Spleen (tissue), 11 donors: ENCODE measurements at regions not wholly inside any gene's neighbourhood (a gene's known extent, or its start where the extent isn't known, plus 50 kb on each side); places are given as distances from the start of the nearest gene placed in this dataset.

Source experiments
- DNase-seq: peaks from one replicate; pipeline ENCODE4 v3.0.0-alpha.2; 2020
- H3K27ac ChIP-seq, 8 donors: fragments of 200-600 bp; sonication (generic) in 7 of 8; 1 replicate in 4 of 8; 2 replicates in 4 of 8; pipeline versions ENCODE4 v1.5.0 to v1.8.0; 2016 to 2021; ENCODE audit warnings: inconsistent platforms in 4 of 8, mild to moderate bottlenecking in 4 of 8, moderate library complexity in 1 of 8
- H3K27me3 ChIP-seq, 7 donors: fragments of 200-600 bp; sonication (generic) in 6 of 7; replicated peaks in 1 of 7; 1 replicate in 4 of 7; 2 replicates in 3 of 7; pipeline versions ENCODE4 v1.5.0 to v1.8.0; 2016 to 2021; ENCODE audit warnings: inconsistent platforms in 3 of 7, mild to moderate bottlenecking in 1 of 7
- H3K36me3 ChIP-seq, 6 donors: fragments of 200-600 bp; sonication (generic) in 5 of 6; 1 replicate in 4 of 6; 2 replicates in 2 of 6; pipeline versions ENCODE4 v1.5.0 to v1.8.0; 2016 to 2021; ENCODE audit warnings: inconsistent platforms in 2 of 6
- H3K4me1 ChIP-seq, 6 donors: fragments of 200-600 bp; sonication (generic) in 5 of 6; 1 replicate in 3 of 6; 2 replicates in 3 of 6; pipeline versions ENCODE4 v1.5.0 to v1.8.0; 2016 to 2021; ENCODE audit warnings: inconsistent platforms in 3 of 6
- H3K4me3 ChIP-seq, 8 donors: fragments of 200-600 bp; sonication (generic) in 7 of 8; 1 replicate in 4 of 8; 2 replicates in 4 of 8; pipeline versions ENCODE4 v1.5.0 to v1.8.0; 2016 to 2021; ENCODE audit warnings: inconsistent platforms in 4 of 8, mild to moderate bottlenecking in 4 of 8, moderate library complexity in 2 of 8
- H3K9me3 ChIP-seq, 8 donors: fragments of 200-600 bp; sonication (generic) in 7 of 8; 1 replicate in 4 of 8; 2 replicates in 4 of 8; pipeline versions ENCODE4 v1.5.0 to v1.8.0; 2016 to 2021; ENCODE audit warnings: inconsistent platforms in 4 of 8
- POLR2A ChIP-seq, 3 donors: fragments of 450-650 bp; IDR thresholded peaks; one replicate each; pipeline ENCODE4 v1.5.1; 2017; ENCODE audit warnings: antibody characterized with exemption in 3 of 3, mild to moderate bottlenecking in 1 of 3
- POLR2AphosphoS5 ChIP-seq, 3 donors: sonication (generic); formaldehyde crosslinking; IDR thresholded peaks; one replicate each; pipeline ENCODE4 v1.5.1; 2017; ENCODE audit warnings: antibody characterized with exemption in 3 of 3
- WGBS, 5 donors: extraction: QIAGEN DNeasy Blood & Tissue Kit in 3 of 5; methylation state at CpG; one replicate each; pipeline versions ENCODE4 v1.1.5 to v1.1.7; 2013 to 2018; 5-methylcytosine and 5-hydroxymethylcytosine counted together
- intact Hi-C: fragments of 100-400 bp; cut with DNase I; formaldehyde crosslinking; loops from one replicate; pipeline ENCODE4 v1.15.0; 2023; ENCODE audit warnings: low total_unique reads
- TF ChIP-seq, protein P1 (sequence below), 11 experiments: fragments of 200-600 bp in 7 of 11; fragments of 450-650 bp in 4 of 11; sonication (generic) in 4 of 11; IDR thresholded peaks in 8 of 11; conservative IDR thresholded peaks in 3 of 11; 1 replicate in 7 of 11; 2 replicates in 4 of 11; pipeline versions ENCODE4 v1.4.0 to v1.8.0; 2016 to 2021; ENCODE audit warnings: antibody characterized with exemption in 11 of 11, inconsistent platforms in 4 of 11, mild to moderate bottlenecking in 1 of 11
- donor health status: healthy with polysubstance abuse.
- donor health status: DM: no; HTN: no; CAD: no; lungs with moderate emphysema.
- donor health status: DM: no; HTN: no; CAD: no.
- donor health status: Bipolar disorder and iron deficiency.
- donor health status: healthy.
- donor health status: DM: no; HTN: no; CAD: no.
- donor health status: DM: yes; HTN: yes; CAD: no.

GRCh38 chrY:15456491-15456890 lies 932.2 kb downstream of the NLGN4Y start:
- H3K27ac ChIP-seq: peak overlapping the region in 3 of 8 donors; percentile 21 to 55 (median 43)
- H3K27me3 ChIP-seq: peaks cover 0 to 7% (median 0%) of the 10 kb centered on the region in 7 donors
- peaks cover 0 to 4% (median 0%) of the 10 kb centered on the region in 8 donors for H3K9me3 ChIP-seq
- DNase-seq: no peak
- peak overlapping the region in 2 of 8 donors; percentile 17 to 30 for H3K4me3 ChIP-seq
- no peaks in the 10 kb centered on the region for H3K4me1 ChIP-seq
- intact Hi-C loops: no loop called here
- TF ChIP-seq, protein P1, sequence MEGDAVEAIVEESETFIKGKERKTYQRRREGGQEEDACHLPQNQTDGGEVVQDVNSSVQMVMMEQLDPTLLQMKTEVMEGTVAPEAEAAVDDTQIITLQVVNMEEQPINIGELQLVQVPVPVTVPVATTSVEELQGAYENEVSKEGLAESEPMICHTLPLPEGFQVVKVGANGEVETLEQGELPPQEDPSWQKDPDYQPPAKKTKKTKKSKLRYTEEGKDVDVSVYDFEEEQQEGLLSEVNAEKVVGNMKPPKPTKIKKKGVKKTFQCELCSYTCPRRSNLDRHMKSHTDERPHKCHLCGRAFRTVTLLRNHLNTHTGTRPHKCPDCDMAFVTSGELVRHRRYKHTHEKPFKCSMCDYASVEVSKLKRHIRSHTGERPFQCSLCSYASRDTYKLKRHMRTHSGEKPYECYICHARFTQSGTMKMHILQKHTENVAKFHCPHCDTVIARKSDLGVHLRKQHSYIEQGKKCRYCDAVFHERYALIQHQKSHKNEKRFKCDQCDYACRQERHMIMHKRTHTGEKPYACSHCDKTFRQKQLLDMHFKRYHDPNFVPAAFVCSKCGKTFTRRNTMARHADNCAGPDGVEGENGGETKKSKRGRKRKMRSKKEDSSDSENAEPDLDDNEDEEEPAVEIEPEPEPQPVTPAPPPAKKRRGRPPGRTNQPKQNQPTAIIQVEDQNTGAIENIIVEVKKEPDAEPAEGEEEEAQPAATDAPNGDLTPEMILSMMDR (IDR thresholded peaks at IDR 0.05 in 8 of 11, conservative IDR thresholded peaks at IDR 0.05 in 3 of 11): no peak
- TF ChIP-seq POLR2AphosphoS5 (IDR thresholded peaks at IDR 0.05) (no peak), POLR2A (IDR thresholded peaks at IDR 0.05) (no peak)
- 50 to 59% (median 58%) methylated on average over 18 to 21 of the region's 21 CpGs; no CpG with 5 or more reads in 2 of the 5 donors for WGBS, 5 donors
- H3K36me3 ChIP-seq: no peaks in the 10 kb centered on the region

GRCh38 chrY:15457682-15458081 lies 933.4 kb downstream of the NLGN4Y start:
- intact Hi-C loops: no loop called here
- Histone ChIP-seq H3K27ac (no peak overlapping the region), H3K4me3 (no peak overlapping the region), H3K4me1 (no peaks in the 10 kb centered on the region), H3K27me3 (peaks cover 0 to 7% (median 0%) of the 10 kb centered on the region in 7 donors), H3K36me3 (no peaks in the 10 kb centered on the region), H3K9me3 (peaks cover 0 to 4% (median 0%) of the 10 kb centered on the region in 8 donors)
- TF ChIP-seq POLR2A (IDR thresholded peaks at IDR 0.05): no peak
- no peak for TF ChIP-seq POLR2AphosphoS5 (IDR thresholded peaks at IDR 0.05)
- TF ChIP-seq, protein P1 (IDR thresholded peaks at IDR 0.05 in 8 of 11, conservative IDR thresholded peaks at IDR 0.05 in 3 of 11): no peak
- 76 to 89% (median 88%) methylated on average over 3 of the region's 3 CpGs; no CpG with 5 or more reads in 2 of the 5 donors for WGBS, 5 donors
- no peak for DNase-seq

DNA sequence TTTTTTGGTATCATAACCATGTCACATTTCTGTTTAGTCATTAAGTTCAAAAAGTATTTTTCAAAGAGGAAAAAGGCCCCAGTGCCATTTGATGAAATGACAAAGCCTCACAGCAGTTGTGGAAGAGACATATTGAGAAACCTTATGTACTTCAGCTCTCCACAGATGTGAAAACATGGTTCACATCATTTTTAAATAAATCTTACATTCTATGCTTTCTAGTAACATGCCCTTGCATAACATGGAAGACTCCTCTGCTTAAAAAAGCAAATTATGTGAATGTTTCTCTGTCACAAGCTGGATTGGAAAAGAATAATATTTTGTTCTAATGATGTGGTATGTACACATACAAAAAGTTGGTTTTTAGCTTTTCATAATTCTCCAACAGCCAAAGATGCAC lies 934.1 kb downstream of the NLGN4Y start:
- H3K9me3 ChIP-seq: peaks cover 0 to 4% (median 0%) of the 10 kb centered on the region in 8 donors
- no peak for TF ChIP-seq POLR2AphosphoS5 (IDR thresholded peaks at IDR 0.05)
- TF ChIP-seq, protein P1 (IDR thresholded peaks at IDR 0.05 in 8 of 11, conservative IDR thresholded peaks at IDR 0.05 in 3 of 11): no peak
- no peak for TF ChIP-seq POLR2A (IDR thresholded peaks at IDR 0.05)
- peaks cover 0 to 7% (median 0%) of the 10 kb centered on the region in 7 donors for H3K27me3 ChIP-seq
- no peak overlapping the region for H3K27ac ChIP-seq
- DNase-seq: no peak
- no peaks in the 10 kb centered on the region for H3K36me3 ChIP-seq
- H3K4me3 ChIP-seq: no peak overlapping the region
- intact Hi-C loops: no loop called here
- H3K4me1 ChIP-seq: no peaks in the 10 kb centered on the region

DNA sequence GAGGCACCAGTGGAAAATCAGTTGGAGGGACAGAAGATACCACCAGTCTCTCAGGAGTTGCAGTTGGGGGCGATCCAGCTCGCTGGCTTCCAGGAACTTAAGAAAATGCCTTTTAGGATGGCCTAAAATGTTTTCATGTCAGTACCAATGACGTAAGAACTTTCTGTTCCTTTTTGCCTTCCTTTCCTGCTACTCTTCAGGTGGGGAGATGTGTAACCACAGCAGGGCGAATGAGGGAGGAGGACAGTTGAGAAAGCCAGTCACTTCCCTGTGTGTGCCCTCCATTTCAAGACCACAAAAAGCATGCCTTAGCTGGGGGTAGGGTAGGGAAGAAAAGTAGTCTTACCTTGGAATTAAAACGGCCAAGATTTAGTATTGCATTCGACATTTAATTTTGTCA lies 941.6 kb downstream of the NLGN4Y start:
- Histone ChIP-seq H3K27ac (no peak overlapping the region), H3K4me1 (no peaks in the 10 kb centered on the region), H3K9me3 (no peaks in the 10 kb centered on the region), H3K36me3 (no peaks in the 10 kb centered on the region), H3K27me3 (no peaks in the 10 kb centered on the region), H3K4me3 (no peak overlapping the region)
- TF ChIP-seq POLR2A (IDR thresholded peaks at IDR 0.05): no peak
- 64 to 81% (median 73%) methylated on average over 6 of the region's 6 CpGs; no CpG with 5 or more reads in 2 of the 5 donors for WGBS, 5 donors
- DNase-seq: no peak
- intact Hi-C loops: no loop called here

GRCh38 chrY:15466891-15467290 lies 942.6 kb downstream of the NLGN4Y start:
- intact Hi-C loops: no loop called here
- 81 to 93% (median 92%) methylated on average over 5 of the region's 5 CpGs; no CpG with 5 or more reads in 2 of the 5 donors for whole genome bisulfite sequencing, 5 donors
- Histone ChIP-seq H3K27ac (no peak overlapping the region), H3K4me1 (no peaks in the 10 kb centered on the region), H3K9me3 (no peaks in the 10 kb centered on the region), H3K36me3 (no peaks in the 10 kb centered on the region), H3K4me3 (no peak overlapping the region), H3K27me3 (no peaks in the 10 kb centered on the region)
- no peak for TF ChIP-seq POLR2A (IDR thresholded peaks at IDR 0.05)
- DNase-seq: no peak
